ENCODE measurements at regions not wholly inside any gene's neighbourhood (a gene's known extent, or its start where the extent isn't known, plus 50 kb on each side); places are given as distances from the start of the nearest gene placed in this dataset.

- H3K27me3 ChIP-seq: no peaks in the 10 kb centered on the region
- DNase-seq: no peak
- 62 to 69% methylated on average over 2 of the region's 2 CpGs for WGBS, 2 donors
- H3K4me3 ChIP-seq (replicated peaks in 1 of 3): no peak overlapping the region
- H3K4me1 ChIP-seq: no peaks in the 10 kb centered on the region
- intact Hi-C loops (cut with DNase I): no loop called here
- H3K36me3 ChIP-seq: no peaks in the 10 kb centered on the region
- no peak overlapping the region for H3K27ac ChIP-seq
- TF ChIP-seq CTCF (IDR thresholded peaks at IDR 0.05) (no peak), POLR2A (IDR thresholded peaks at IDR 0.05) (no peak)
- no peaks in the 10 kb centered on the region for H3K9me3 ChIP-seq
These were observed 112.0 kb upstream of the PDGFD start for GRCh38 chr11:104275992-104276391.

GRCh38 chr11:104260456-104260855, 96.5 kb upstream of the PDGFD start:
- DNase-seq: no peak
- intact Hi-C loops (cut with DNase I): no loop called here
- H3K4me3 ChIP-seq (replicated peaks in 1 of 3): no peak overlapping the region
- 63 to 71% methylated on average over 2 of the region's 2 CpGs for WGBS, 2 donors
- TF ChIP-seq POLR2A (IDR thresholded peaks at IDR 0.05) (no peak), CTCF (IDR thresholded peaks at IDR 0.05) (no peak)
- H3K27me3 ChIP-seq: no peaks in the 10 kb centered on the region
- H3K9me3 ChIP-seq: no peaks in the 10 kb centered on the region
- no peak overlapping the region for H3K27ac ChIP-seq
- no peaks in the 10 kb centered on the region for H3K36me3 ChIP-seq
- peaks cover 0 to 4% of the 10 kb centered on the region in 2 donors for H3K4me1 ChIP-seq

GRCh38 chr11:104259121-104259610, 95.2 kb upstream of the PDGFD start:
- Histone ChIP-seq H3K4me1 (peaks cover 0 to 4% of the 10 kb centered on the region in 2 donors), H3K36me3 (no peaks in the 10 kb centered on the region), H3K9me3 (no peaks in the 10 kb centered on the region), H3K27me3 (no peaks in the 10 kb centered on the region), H3K4me3 (replicated peaks in 1 of 3) (no peak overlapping the region), H3K27ac (no peak overlapping the region)
- no peak for DNase-seq
- TF ChIP-seq CTCF (IDR thresholded peaks at IDR 0.05) (no peak), POLR2A (IDR thresholded peaks at IDR 0.05) (no peak)
- intact Hi-C loops (cut with DNase I): no loop called here
- WGBS, 2 donors: 70 to 76% methylated on average over 4 of the region's 4 CpGs

- no peak for TF ChIP-seq CTCF (IDR thresholded peaks at IDR 0.05)
- WGBS, 2 donors: 88% methylated on average over 2 of the region's 2 CpGs
- intact Hi-C loops (cut with DNase I): no loop called here
- no peak for DNase-seq
- H3K27me3 ChIP-seq: no peaks in the 10 kb centered on the region
- H3K36me3 ChIP-seq: no peaks in the 10 kb centered on the region
- no peak overlapping the region for H3K27ac ChIP-seq
- no peaks in the 10 kb centered on the region for H3K9me3 ChIP-seq
- no peak overlapping the region for H3K4me3 ChIP-seq (replicated peaks in 1 of 3)
- H3K4me1 ChIP-seq: peaks cover 0 to 4% of the 10 kb centered on the region in 2 donors
These were observed 92.6 kb upstream of the PDGFD start for GRCh38 chr11:104256525-104256924.

- Histone ChIP-seq H3K36me3 (no peaks in the 10 kb centered on the region), H3K27me3 (no peaks in the 10 kb centered on the region), H3K27ac (no peak overlapping the region), H3K4me1 (peaks cover 0 to 4% of the 10 kb centered on the region in 2 donors), H3K9me3 (no peaks in the 10 kb centered on the region), H3K4me3 (replicated peaks in 1 of 3) (no peak overlapping the region)
- peak in 1 of 2 donors; percentile 1 for DNase-seq
- WGBS, 2 donors: 26 to 28% methylated on average over 8 of the region's 8 CpGs
- intact Hi-C loops (cut with DNase I): no loop called here
- TF ChIP-seq CTCF (IDR thresholded peaks at IDR 0.05) (peak in 1 of 6 experiments; percentile 30), POLR2A (IDR thresholded peaks at IDR 0.05) (no peak)
These were observed 90.4 kb upstream of the PDGFD start for GRCh38 chr11:104254347-104254746.
